ENCODE measurements at regions not wholly inside any gene's neighbourhood (a gene's known extent, or its start where the extent isn't known, plus 50 kb on each side); places are given as distances from the start of the nearest gene placed in this dataset.
"Not testable (repeated sequence)": the region's sequence is repeated elsewhere in the genome, so short reads cannot be mapped to it uniquely, and the experiment has no call there.

GRCh38 chr5:34329201-34329600 is 286.2 kb upstream of the C1QTNF3 start:
- H3K36me3 ChIP-seq (ENCODE audit: insufficient read depth, low read length); H3K4me1 ChIP-seq (ENCODE audit: insufficient read depth, low read length); H3K9ac ChIP-seq (ENCODE audit: low read depth, low read length): not testable (repeated sequence)

DNA sequence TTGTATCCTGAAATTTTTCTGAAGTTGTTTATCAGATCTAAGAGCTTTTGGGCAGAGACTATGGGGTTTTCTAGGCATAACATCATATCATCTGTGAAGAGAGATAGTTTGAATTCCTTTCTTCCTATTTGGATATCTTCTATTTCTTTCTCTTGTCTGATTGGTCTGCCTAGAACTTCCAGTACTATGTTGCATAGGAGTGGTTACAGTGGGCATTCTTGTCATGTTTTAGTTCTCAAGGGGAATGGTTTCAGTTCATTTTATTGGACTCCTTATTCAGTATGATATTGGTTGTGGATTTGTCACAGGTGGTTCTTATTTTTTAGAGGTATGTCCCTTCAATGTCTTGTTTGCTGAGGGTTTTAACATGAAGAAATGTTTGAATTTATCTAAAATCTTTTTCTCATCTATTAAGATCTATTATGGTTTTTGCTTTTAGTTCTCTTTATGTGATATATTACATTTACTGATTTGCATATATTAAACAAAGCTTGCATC is 286.6 kb upstream of the C1QTNF3 start:
- H3K4me1 ChIP-seq (ENCODE audit: insufficient read depth, low read length); H3K9ac ChIP-seq (ENCODE audit: low read depth, low read length); H3K36me3 ChIP-seq (ENCODE audit: insufficient read depth, low read length); H3K9me3 ChIP-seq (ENCODE audit: control insufficient read depth, insufficient read depth, low read length): not testable (repeated sequence)

More at GRCh38 chr5:34329201-34329600, 286.2 kb upstream of the C1QTNF3 start:
- not testable (repeated sequence) for H3K9me3 ChIP-seq (ENCODE audit: control insufficient read depth, insufficient read depth, low read length)

- not testable (repeated sequence) for H3K36me3 ChIP-seq (ENCODE audit: insufficient read depth, low read length); H3K9me3 ChIP-seq (ENCODE audit: control insufficient read depth, insufficient read depth, low read length); H3K4me1 ChIP-seq (ENCODE audit: insufficient read depth, low read length); H3K9ac ChIP-seq (ENCODE audit: low read depth, low read length)
Observed at GRCh38 chr5:34331928-34332454, 289.0 kb upstream of the C1QTNF3 start.

- H3K4me1 ChIP-seq (ENCODE audit: insufficient read depth, low read length), result not testable (repeated sequence)
Observed at GRCh38 chr5:34339408-34340001, 296.5 kb upstream of the C1QTNF3 start.

DNA sequence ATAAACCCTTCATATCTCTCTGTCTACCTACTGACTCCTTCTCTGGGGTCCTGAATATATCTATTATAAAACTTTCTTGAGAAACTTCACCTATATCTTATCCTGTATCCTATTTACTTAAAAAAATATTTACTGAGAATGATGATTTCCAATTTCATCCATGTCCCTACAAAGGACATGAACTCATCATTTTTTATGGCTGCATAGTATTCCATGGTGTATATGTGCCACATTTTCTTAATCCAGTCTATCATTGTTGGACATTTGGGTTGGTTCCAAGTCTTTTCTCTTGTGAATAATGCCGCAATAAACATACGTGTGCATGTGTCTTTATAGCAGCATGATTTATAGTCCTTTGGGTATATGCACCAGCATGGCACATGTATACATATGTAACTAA is 301.7 kb upstream of the RAI14 start:
- H3K4me1 ChIP-seq (ENCODE audit: insufficient read depth, low read length); H3K9me3 ChIP-seq (ENCODE audit: control insufficient read depth, insufficient read depth, low read length); H3K36me3 ChIP-seq (ENCODE audit: insufficient read depth, low read length); H3K9ac ChIP-seq (ENCODE audit: low read depth, low read length): not testable (repeated sequence)

More at GRCh38 chr5:34339408-34340001, 296.5 kb upstream of the C1QTNF3 start:
- not testable (repeated sequence) for H3K36me3 ChIP-seq (ENCODE audit: insufficient read depth, low read length); H3K9me3 ChIP-seq (ENCODE audit: control insufficient read depth, insufficient read depth, low read length); H3K9ac ChIP-seq (ENCODE audit: low read depth, low read length)

GRCh38 chr5:34371417-34371816 is 284.7 kb upstream of the RAI14 start:
- H3K4me1 ChIP-seq (ENCODE audit: insufficient read depth, low read length); H3K9me3 ChIP-seq (ENCODE audit: control insufficient read depth, insufficient read depth, low read length); H3K36me3 ChIP-seq (ENCODE audit: insufficient read depth, low read length); H3K9ac ChIP-seq (ENCODE audit: low read depth, low read length): not testable (repeated sequence)

GRCh38 chr5:34371817-34372216 is 284.3 kb upstream of the RAI14 start:
- not testable (repeated sequence) for H3K4me1 ChIP-seq (ENCODE audit: insufficient read depth, low read length); H3K36me3 ChIP-seq (ENCODE audit: insufficient read depth, low read length); H3K9me3 ChIP-seq (ENCODE audit: control insufficient read depth, insufficient read depth, low read length); H3K9ac ChIP-seq (ENCODE audit: low read depth, low read length)

GRCh38 chr5:34372739-34373138 is 283.4 kb upstream of the RAI14 start:
- H3K9me3 ChIP-seq (ENCODE audit: control insufficient read depth, insufficient read depth, low read length); H3K4me1 ChIP-seq (ENCODE audit: insufficient read depth, low read length): not testable (repeated sequence)

DNA sequence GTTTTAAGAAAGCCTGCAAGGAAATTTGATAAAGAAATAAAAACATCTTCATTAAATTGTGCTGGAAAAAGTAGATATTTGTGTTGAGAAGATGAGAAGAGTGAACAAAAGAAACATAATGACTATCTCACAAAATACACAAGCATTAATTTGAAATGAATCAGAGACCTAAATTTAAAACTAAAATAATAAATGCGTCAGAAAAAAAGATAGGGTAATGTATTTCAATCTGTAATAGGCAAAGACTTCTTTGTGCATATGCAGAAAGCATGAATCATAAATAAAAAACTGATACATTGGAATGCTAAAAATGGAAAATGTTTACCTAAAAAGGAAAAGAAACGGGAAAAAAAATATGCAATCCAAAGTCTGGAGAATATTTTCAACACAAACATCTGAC is 278.5 kb upstream of the RAI14 start:
- not testable (repeated sequence) for H3K9ac ChIP-seq (ENCODE audit: low read depth, low read length); H3K9me3 ChIP-seq (ENCODE audit: control insufficient read depth, insufficient read depth, low read length); H3K4me1 ChIP-seq (ENCODE audit: insufficient read depth, low read length); H3K36me3 ChIP-seq (ENCODE audit: insufficient read depth, low read length)

More at GRCh38 chr5:34372739-34373138, 283.4 kb upstream of the RAI14 start:
- not testable (repeated sequence) for H3K9ac ChIP-seq (ENCODE audit: low read depth, low read length); H3K36me3 ChIP-seq (ENCODE audit: insufficient read depth, low read length)

DNA sequence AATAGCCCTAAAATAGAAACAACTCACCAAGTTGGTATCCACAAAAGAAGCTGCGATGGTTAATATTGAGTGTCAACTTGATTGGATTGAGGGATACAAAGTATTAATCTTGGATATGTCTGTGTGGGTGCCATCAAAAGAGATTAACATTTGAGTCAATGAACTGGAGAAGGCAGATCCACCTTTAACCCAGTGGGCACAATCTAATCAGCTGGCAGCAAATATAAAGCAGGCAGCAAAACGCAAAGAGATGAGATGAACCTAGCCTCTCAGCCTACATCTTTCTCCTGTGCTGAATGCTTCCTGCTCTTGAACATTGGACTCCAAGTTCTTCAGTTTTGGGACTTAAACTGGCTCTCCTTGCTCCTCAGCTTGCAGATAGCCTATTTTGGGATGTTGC is 277.6 kb upstream of the RAI14 start:
- H3K9ac ChIP-seq (ENCODE audit: low read depth, low read length); H3K36me3 ChIP-seq (ENCODE audit: insufficient read depth, low read length); H3K4me1 ChIP-seq (ENCODE audit: insufficient read depth, low read length); H3K9me3 ChIP-seq (ENCODE audit: control insufficient read depth, insufficient read depth, low read length): not testable (repeated sequence)

DNA sequence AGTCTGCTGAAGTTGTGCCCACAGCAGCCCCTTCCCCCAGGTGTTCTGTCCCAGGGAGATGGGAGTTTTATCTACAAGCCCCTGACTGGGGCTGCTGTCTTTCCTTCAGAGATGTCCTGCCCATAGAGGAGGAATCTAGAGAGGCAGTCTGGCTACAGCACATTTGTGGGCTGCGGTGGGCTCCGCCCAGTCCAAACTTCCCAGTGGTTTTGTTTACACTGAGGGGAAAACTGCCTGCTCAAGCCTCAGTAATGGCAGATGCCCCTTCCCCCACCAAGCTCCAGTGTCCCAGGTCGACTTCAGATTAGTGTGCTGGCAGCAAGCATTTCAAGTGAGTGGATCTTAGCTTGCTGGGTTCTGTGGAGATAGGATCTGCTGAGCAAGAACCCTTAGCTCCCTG is 267.4 kb upstream of the RAI14 start:
- H3K9me3 ChIP-seq (ENCODE audit: control insufficient read depth, insufficient read depth, low read length); H3K9ac ChIP-seq (ENCODE audit: low read depth, low read length); H3K36me3 ChIP-seq (ENCODE audit: insufficient read depth, low read length); H3K4me1 ChIP-seq (ENCODE audit: insufficient read depth, low read length): not testable (repeated sequence)

DNA sequence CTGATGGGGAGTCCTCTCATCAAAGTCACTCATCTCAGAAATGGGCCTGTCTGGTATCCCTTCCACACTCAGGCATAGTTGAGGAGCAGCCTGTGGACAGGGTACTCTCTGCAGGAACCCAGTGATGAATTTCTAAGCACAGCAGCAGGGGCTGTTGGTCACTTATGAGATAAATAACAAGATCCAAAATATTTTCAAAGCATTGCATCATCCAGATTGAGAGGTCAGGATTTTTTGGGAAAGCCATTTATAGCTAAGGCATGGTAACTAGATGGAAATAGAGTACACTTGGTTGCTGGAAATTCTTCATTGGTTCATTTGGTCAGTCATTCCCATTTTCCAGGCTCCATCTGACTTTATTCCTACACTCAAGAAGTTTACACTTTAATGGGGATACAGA is 246.8 kb upstream of the RAI14 start:
- Histone ChIP-seq H3K36me3 (ENCODE audit: insufficient read depth, low read length) (no peaks in the 10 kb centered on the region), H3K9ac (ENCODE audit: low read depth, low read length) (no peak overlapping the region), H3K9me3 (ENCODE audit: control insufficient read depth, insufficient read depth, low read length) (peaks cover 12% of the 10 kb centered on the region), H3K4me1 (ENCODE audit: insufficient read depth, low read length) (peaks cover 27% of the 10 kb centered on the region)

GRCh38 chr5:34410411-34411139 is 245.6 kb upstream of the RAI14 start:
- H3K9ac ChIP-seq (ENCODE audit: low read depth, low read length), result 0 out of 2 replicates have a peak overlapping the region, but pooled peaks have one; percentile 32
- peaks cover 32% of the 10 kb centered on the region for H3K4me1 ChIP-seq (ENCODE audit: insufficient read depth, low read length)
- H3K9me3 ChIP-seq (ENCODE audit: control insufficient read depth, insufficient read depth, low read length), result peaks cover 12% of the 10 kb centered on the region
- no peaks in the 10 kb centered on the region for H3K36me3 ChIP-seq (ENCODE audit: insufficient read depth, low read length)

GRCh38 chr5:34411470-34412346 is 244.4 kb upstream of the RAI14 start:
- peaks cover 32% of the 10 kb centered on the region for H3K4me1 ChIP-seq (ENCODE audit: insufficient read depth, low read length)
- peaks cover 12% of the 10 kb centered on the region for H3K9me3 ChIP-seq (ENCODE audit: control insufficient read depth, insufficient read depth, low read length)
- H3K9ac ChIP-seq (ENCODE audit: low read depth, low read length), result peak overlapping the region; percentile 32
- H3K36me3 ChIP-seq (ENCODE audit: insufficient read depth, low read length), result no peaks in the 10 kb centered on the region
